ENCODE measurements at regions not wholly inside any gene's neighbourhood (a gene's known extent, or its start where the extent isn't known, plus 50 kb on each side); places are given as distances from the start of the nearest gene placed in this dataset.

GRCh38 chr14:65804439-65805112, 392.0 kb downstream of the FUT8 start:
- H3K27me3 ChIP-seq: no peaks in the 10 kb centered on the region
- TF ChIP-seq POLR2A (IDR thresholded peaks at IDR 0.05): no peak
- TF ChIP-seq CTCF (IDR thresholded peaks at IDR 0.05): no peak
- H3K27ac ChIP-seq: no peak overlapping the region
- H3K4me1 ChIP-seq: no peaks in the 10 kb centered on the region
- no peak for DNase-seq
- intact Hi-C loops (cut with DNase I; ENCODE audit: low total_unique reads): no loop called here
- no peak overlapping the region for H3K4me3 ChIP-seq
- no peaks in the 10 kb centered on the region for H3K36me3 ChIP-seq
- H3K9me3 ChIP-seq: no peaks in the 10 kb centered on the region

GRCh38 chr14:65805113-65805473, 392.6 kb downstream of the FUT8 start:
- Histone ChIP-seq H3K36me3 (no peaks in the 10 kb centered on the region), H3K9me3 (no peaks in the 10 kb centered on the region), H3K4me3 (no peak overlapping the region), H3K4me1 (no peaks in the 10 kb centered on the region), H3K27ac (no peak overlapping the region), H3K27me3 (no peaks in the 10 kb centered on the region)
- no peak for TF ChIP-seq POLR2A (IDR thresholded peaks at IDR 0.05)
- no peak for TF ChIP-seq CTCF (IDR thresholded peaks at IDR 0.05)
- no peak for DNase-seq
- intact Hi-C loops (cut with DNase I; ENCODE audit: low total_unique reads): no loop called here

DNA sequence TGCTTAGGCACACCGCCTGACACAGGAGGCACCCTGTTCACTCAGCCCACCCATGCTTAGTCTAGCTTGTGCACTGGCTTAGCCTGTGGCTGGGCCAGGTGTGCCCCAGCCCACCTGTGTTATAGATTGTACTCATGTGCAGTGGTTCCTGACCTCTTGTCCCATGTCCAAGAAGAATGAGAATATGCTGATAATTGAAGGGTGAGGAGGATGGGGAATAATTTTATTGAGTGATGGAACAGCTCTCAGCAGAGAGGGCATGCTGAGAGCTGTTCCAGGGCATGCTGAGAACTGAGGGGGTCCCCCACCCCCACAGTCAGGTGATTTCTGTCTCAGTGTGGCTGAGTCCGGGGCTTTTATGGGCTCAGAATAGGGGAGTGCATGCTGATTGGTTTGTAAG, 395.9 kb downstream of the FUT8 start:
- H3K4me1 ChIP-seq: no peaks in the 10 kb centered on the region
- no peaks in the 10 kb centered on the region for H3K9me3 ChIP-seq
- no peaks in the 10 kb centered on the region for H3K36me3 ChIP-seq
- no peak overlapping the region for H3K27ac ChIP-seq
- TF ChIP-seq CTCF (IDR thresholded peaks at IDR 0.05) (no peak), POLR2A (IDR thresholded peaks at IDR 0.05) (no peak)
- DNase-seq: no peak
- intact Hi-C loops (cut with DNase I; ENCODE audit: low total_unique reads): no loop called here
- H3K27me3 ChIP-seq: no peaks in the 10 kb centered on the region
- H3K4me3 ChIP-seq: no peak overlapping the region

DNA sequence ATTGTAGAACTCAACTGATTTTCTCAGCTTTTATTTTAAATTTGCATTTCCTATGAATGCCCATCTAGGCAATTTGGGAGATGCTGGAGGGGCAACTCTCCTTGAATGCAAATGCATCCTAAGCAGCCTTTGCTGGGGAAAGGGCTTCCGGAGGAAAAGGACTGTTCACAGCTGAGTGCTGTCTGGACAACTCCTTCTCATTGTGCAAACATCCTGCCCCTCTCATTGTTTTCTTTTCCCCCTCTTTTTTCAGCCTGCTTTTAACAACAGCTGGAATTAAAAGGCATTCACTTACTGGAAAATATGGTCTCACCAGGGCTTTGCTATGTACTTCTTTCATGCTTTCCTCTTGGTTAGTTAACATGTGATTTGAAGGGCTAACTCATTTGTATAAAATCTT, 397.8 kb downstream of the FUT8 start:
- H3K36me3 ChIP-seq: no peaks in the 10 kb centered on the region
- DNase-seq: no peak
- H3K9me3 ChIP-seq: no peaks in the 10 kb centered on the region
- no peak overlapping the region for H3K4me3 ChIP-seq
- H3K27ac ChIP-seq: no peak overlapping the region
- no peak for TF ChIP-seq POLR2A (IDR thresholded peaks at IDR 0.05)
- no peak for TF ChIP-seq CTCF (IDR thresholded peaks at IDR 0.05)
- intact Hi-C loops (cut with DNase I; ENCODE audit: low total_unique reads): no loop called here
- no peaks in the 10 kb centered on the region for H3K4me1 ChIP-seq
- H3K27me3 ChIP-seq: no peaks in the 10 kb centered on the region

DNA sequence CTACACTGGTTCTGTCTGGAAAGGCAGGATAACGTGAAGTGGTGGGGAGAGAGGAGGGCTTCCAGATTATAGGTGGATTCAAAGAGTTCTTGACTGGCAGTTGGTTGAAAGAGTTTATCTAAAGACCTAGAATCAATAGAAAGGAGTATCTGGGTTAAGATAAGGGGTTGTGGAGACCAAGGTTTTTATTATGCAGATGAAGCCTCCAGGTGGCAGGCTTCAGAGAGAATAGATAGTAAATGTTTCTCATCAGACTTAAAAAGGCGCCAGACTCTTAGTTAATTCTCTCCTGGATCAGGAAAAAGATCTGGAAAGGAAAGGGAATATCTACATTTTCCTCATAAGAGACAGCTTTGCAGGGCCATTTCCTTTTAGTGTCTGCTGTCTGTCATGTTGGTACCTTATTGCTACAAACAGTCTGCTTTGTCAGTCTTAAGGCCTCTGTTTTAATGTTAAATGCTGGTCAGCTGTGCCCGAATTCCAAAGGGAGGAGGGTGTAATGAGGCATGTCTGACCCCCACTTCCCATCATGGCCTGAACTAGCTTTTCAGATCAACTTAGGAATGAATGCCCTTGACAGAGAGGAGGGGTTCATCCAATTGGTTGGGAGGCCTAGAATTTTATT, 401.3 kb downstream of the FUT8 start:
- Histone ChIP-seq H3K36me3 (no peaks in the 10 kb centered on the region), H3K9me3 (no peaks in the 10 kb centered on the region), H3K4me3 (no peak overlapping the region), H3K27me3 (no peaks in the 10 kb centered on the region), H3K4me1 (no peaks in the 10 kb centered on the region), H3K27ac (no peak overlapping the region)
- intact Hi-C loops (cut with DNase I; ENCODE audit: low total_unique reads): no loop called here
- no peak for DNase-seq
- TF ChIP-seq CTCF (IDR thresholded peaks at IDR 0.05) (no peak), POLR2A (IDR thresholded peaks at IDR 0.05) (no peak)

All from uterus (tissue), 3 donors.